ENCODE measurements at regions not wholly inside any gene's neighbourhood (a gene's known extent, or its start where the extent isn't known, plus 50 kb on each side); places are given as distances from the start of the nearest gene placed in this dataset.

DNA sequence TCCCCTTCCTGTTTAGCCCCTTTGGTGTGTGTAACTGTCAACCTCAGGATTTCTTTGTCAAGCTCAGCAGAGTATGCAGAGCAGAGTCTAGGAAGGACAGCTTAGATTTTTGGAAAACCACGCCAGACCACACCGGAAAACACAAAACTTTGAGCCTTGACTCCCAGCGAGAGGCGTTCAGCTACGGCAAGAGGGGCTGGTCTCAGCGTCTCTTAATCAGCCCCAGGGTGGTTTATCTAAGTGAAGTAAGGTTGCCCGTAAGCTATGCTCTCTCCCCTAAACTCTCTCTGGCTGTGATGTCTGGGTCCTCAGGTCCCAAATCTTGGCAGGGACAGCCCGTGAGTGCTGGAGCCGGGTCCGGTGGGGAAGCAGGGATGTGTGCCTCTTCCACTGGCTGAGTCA, 230.9 kb downstream of the KLF6 start:
- WGBS (ENCODE audit: insufficient coverage) = 23% methylated on average over 4 of the region's 10 CpGs
- Histone ChIP-seq H3K36me3 (ENCODE audit: control insufficient read depth, insufficient read depth, low read length) (no peaks in the 10 kb centered on the region), H3K4me3 (ENCODE audit: low read length) (no peak overlapping the region), H3K27me3 (ENCODE audit: control insufficient read depth, insufficient read depth, low read length) (no peaks in the 10 kb centered on the region), H3K9me3 (replicated peaks; ENCODE audit: control insufficient read depth, low read depth, low read length) (no peaks in the 10 kb centered on the region), H3K4me1 (ENCODE audit: control insufficient read depth, insufficient read depth, low read length) (peaks cover 9% of the 10 kb centered on the region), H3K27ac (ENCODE audit: low read length) (no peak overlapping the region)
- DNase-seq = no peak

DNA sequence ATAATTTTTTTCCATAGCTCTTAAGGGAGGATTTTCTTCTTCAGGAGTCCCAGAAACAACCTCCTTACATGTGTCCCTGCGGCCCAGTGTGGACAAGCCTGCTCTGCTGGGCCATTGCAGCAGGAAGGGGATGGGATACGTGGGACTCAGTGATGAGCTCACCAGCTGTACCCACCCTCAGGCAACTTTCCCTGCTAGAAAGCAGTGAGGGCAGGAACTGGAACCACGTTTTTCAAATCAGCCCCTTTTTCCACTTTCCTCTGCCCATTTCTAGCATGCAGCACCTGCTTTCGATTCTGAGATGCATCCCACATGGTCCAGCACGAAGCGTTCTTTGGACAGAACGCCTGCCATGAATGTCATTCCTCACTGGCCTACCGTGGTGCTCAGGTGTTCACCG, 232.7 kb downstream of the KLF6 start:
- peaks cover 6% of the 10 kb centered on the region for H3K4me1 ChIP-seq (ENCODE audit: control insufficient read depth, insufficient read depth, low read length)
- H3K27me3 ChIP-seq (ENCODE audit: control insufficient read depth, insufficient read depth, low read length) = no peaks in the 10 kb centered on the region
- no peaks in the 10 kb centered on the region for H3K36me3 ChIP-seq (ENCODE audit: control insufficient read depth, insufficient read depth, low read length)
- no peaks in the 10 kb centered on the region for H3K9me3 ChIP-seq (replicated peaks; ENCODE audit: control insufficient read depth, low read depth, low read length)
- WGBS (ENCODE audit: insufficient coverage) = 73% methylated on average over 8 of the region's 9 CpGs
- no peak overlapping the region for H3K27ac ChIP-seq (ENCODE audit: low read length)
- no peak overlapping the region for H3K4me3 ChIP-seq (ENCODE audit: low read length)
- DNase-seq = no peak

DNA sequence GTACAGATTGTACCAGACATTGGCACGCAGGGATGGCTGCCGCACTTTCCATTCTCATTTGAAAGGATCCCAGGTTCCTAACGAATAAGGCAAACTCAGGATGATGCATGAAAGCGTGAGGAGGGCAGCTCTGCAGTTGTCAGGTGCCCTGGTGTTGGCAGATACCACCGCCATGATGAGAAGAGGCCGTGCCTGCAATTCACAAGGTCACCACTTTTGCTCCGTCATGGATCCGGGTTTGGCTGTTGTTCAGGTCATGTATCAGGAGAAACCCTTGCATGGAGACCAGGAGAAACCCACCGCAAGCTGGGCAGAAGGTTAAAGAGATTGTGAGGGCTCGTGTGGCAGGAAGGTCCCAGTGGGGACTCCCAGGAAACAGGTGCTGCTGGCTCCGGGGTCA, 233.2 kb downstream of the KLF6 start:
- H3K27me3 ChIP-seq (ENCODE audit: control insufficient read depth, insufficient read depth, low read length) = no peaks in the 10 kb centered on the region
- 90% methylated on average over 8 of the region's 11 CpGs for WGBS (ENCODE audit: insufficient coverage)
- H3K4me3 ChIP-seq (ENCODE audit: low read length) = no peak overlapping the region
- no peaks in the 10 kb centered on the region for H3K9me3 ChIP-seq (replicated peaks; ENCODE audit: control insufficient read depth, low read depth, low read length)
- no peaks in the 10 kb centered on the region for H3K36me3 ChIP-seq (ENCODE audit: control insufficient read depth, insufficient read depth, low read length)
- no peak overlapping the region for H3K27ac ChIP-seq (ENCODE audit: low read length)
- peaks cover 6% of the 10 kb centered on the region for H3K4me1 ChIP-seq (ENCODE audit: control insufficient read depth, insufficient read depth, low read length)
- DNase-seq = no peak

DNA sequence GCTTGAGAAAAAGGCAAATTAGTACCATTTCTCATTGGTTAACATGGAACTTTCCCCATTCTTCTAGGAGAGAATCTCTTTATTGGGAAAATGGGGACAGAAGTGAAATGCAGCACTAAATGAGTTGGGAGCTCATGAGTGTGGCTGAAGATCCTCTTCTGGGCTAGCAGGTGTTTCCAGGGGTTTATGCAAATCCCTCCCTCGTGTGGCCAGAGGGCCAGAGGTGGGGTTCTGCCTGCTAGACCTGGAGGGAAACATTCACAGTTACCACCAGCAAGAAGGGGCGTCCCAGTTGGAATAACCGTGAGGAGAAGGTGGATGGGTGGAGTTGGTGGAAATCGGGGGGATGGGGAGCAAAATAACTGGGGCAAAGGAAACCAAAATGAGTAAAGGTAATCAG, 235.9 kb downstream of the KLF6 start:
- DNase-seq = no peak
- H3K27ac ChIP-seq (ENCODE audit: low read length) = no peak overlapping the region
- peaks cover 6% of the 10 kb centered on the region for H3K4me1 ChIP-seq (ENCODE audit: control insufficient read depth, insufficient read depth, low read length)
- 85% methylated on average over 3 of the region's 4 CpGs for WGBS (ENCODE audit: insufficient coverage)
- H3K9me3 ChIP-seq (replicated peaks; ENCODE audit: control insufficient read depth, low read depth, low read length) = no peaks in the 10 kb centered on the region
- no peaks in the 10 kb centered on the region for H3K36me3 ChIP-seq (ENCODE audit: control insufficient read depth, insufficient read depth, low read length)
- no peak overlapping the region for H3K4me3 ChIP-seq (ENCODE audit: low read length)
- H3K27me3 ChIP-seq (ENCODE audit: control insufficient read depth, insufficient read depth, low read length) = no peaks in the 10 kb centered on the region

DNA sequence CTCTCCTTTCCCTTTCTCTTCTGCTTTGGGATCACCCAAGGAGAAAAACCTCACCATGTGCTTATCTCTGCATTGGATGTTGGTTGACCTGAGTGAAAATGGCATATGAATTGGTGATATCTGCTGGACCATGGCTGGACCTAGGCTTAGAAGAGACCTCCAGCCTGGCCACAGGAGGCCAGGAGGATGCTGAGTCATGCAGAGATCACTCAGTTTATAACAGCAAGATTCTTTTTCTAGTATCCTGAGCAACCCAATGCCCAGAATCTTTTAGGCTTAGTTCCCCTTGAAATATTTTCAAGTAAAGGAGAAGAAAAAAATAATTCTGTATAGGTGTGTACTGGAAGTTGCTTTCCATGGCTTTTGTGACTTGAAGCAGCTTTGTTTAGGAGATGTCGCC, 236.3 kb downstream of the KLF6 start:
- H3K27ac ChIP-seq (ENCODE audit: low read length) = no peak overlapping the region
- no peaks in the 10 kb centered on the region for H3K9me3 ChIP-seq (replicated peaks; ENCODE audit: control insufficient read depth, low read depth, low read length)
- no CpG with 5 or more reads among the region's 1 CpG for WGBS (ENCODE audit: insufficient coverage)

DNA sequence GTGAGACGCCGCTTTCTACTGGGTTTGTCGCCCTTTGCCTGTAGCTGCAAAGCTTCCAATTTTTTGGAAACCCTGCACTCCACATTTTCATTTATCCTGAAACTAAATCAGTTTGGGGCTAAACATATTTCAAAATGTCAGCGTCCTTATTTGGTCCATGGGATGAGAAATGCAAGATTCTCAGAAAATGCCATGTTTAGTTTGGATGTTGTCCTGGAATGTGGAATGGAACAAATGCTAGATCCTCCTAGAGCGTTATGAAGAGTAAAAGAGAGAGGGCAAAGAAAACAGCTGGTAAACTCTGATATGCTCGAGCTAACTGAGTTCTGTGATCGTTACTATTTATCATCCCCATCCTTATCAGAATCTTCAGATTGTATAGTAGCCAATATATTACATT, 236.9 kb downstream of the KLF6 start:
- WGBS (ENCODE audit: insufficient coverage) = no CpG with 5 or more reads among the region's 7 CpGs
- Histone ChIP-seq H3K9me3 (replicated peaks; ENCODE audit: control insufficient read depth, low read depth, low read length) (no peaks in the 10 kb centered on the region), H3K4me1 (ENCODE audit: control insufficient read depth, insufficient read depth, low read length) (peaks cover 6% of the 10 kb centered on the region), H3K27me3 (ENCODE audit: control insufficient read depth, insufficient read depth, low read length) (no peaks in the 10 kb centered on the region), H3K36me3 (ENCODE audit: control insufficient read depth, insufficient read depth, low read length) (no peaks in the 10 kb centered on the region), H3K27ac (ENCODE audit: low read length) (no peak overlapping the region), H3K4me3 (ENCODE audit: low read length) (no peak overlapping the region)
- no peak for DNase-seq

More for the DNA sequence above, 236.3 kb downstream of the KLF6 start:
- DNase-seq = no peak
- no peaks in the 10 kb centered on the region for H3K27me3 ChIP-seq (ENCODE audit: control insufficient read depth, insufficient read depth, low read length)
- no peak overlapping the region for H3K4me3 ChIP-seq (ENCODE audit: low read length)
- H3K36me3 ChIP-seq (ENCODE audit: control insufficient read depth, insufficient read depth, low read length) = no peaks in the 10 kb centered on the region
- H3K4me1 ChIP-seq (ENCODE audit: control insufficient read depth, insufficient read depth, low read length) = peaks cover 6% of the 10 kb centered on the region

DNA sequence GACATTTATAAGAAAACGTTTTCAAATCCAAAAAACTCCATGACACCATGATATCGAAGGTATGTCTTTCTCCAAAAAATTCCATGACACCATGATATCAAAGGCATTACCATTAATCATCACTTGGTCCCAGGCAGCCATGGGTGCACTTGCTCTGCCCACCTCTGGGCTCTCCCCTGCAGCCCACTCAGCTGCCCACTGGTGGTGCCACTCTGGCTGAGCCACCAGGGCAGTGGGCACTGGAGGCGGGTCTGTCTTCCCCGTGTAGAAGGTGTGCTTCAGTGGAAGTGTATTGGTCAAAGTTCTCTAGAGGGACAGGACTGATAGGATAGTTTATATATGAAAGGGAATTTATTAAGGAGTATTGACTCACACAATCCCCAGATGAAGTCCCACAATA, 240.4 kb downstream of the KLF6 start:
- H3K27ac ChIP-seq (ENCODE audit: low read length) = no peak overlapping the region
- 92% methylated on average over 2 of the region's 4 CpGs for WGBS (ENCODE audit: insufficient coverage)
- no peak for DNase-seq
- H3K36me3 ChIP-seq (ENCODE audit: control insufficient read depth, insufficient read depth, low read length) = no peaks in the 10 kb centered on the region
- no peaks in the 10 kb centered on the region for H3K27me3 ChIP-seq (ENCODE audit: control insufficient read depth, insufficient read depth, low read length)
- H3K9me3 ChIP-seq (replicated peaks; ENCODE audit: control insufficient read depth, low read depth, low read length) = no peaks in the 10 kb centered on the region
- no peak overlapping the region for H3K4me3 ChIP-seq (ENCODE audit: low read length)
- H3K4me1 ChIP-seq (ENCODE audit: control insufficient read depth, insufficient read depth, low read length) = peaks cover 2% of the 10 kb centered on the region

DNA sequence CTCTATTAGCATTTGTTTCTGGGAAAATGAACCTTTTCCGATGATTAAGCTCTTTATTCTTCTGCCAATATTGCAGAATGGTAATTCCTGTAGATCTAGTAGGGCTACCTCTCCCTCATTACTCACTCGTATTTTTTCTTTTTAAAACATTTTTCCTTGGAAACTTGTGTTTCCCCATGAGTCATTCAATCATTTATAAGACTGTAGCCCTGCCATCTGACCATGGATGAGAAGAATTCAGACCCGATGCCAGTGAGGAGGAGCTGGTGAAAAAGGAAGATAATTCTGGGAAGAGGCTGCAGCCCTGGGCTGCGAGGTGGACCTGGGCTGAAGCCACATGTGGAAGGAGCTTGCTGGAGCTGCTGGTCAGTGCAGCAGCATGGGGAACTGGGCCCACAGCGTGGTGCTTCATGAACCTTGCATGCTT, 242.8 kb downstream of the KLF6 start:
- WGBS (ENCODE audit: insufficient coverage) = 71% methylated on average over 3 of the region's 5 CpGs
- Histone ChIP-seq H3K4me3 (ENCODE audit: low read length) (no peak overlapping the region), H3K9me3 (replicated peaks; ENCODE audit: control insufficient read depth, low read depth, low read length) (no peaks in the 10 kb centered on the region)

DNA sequence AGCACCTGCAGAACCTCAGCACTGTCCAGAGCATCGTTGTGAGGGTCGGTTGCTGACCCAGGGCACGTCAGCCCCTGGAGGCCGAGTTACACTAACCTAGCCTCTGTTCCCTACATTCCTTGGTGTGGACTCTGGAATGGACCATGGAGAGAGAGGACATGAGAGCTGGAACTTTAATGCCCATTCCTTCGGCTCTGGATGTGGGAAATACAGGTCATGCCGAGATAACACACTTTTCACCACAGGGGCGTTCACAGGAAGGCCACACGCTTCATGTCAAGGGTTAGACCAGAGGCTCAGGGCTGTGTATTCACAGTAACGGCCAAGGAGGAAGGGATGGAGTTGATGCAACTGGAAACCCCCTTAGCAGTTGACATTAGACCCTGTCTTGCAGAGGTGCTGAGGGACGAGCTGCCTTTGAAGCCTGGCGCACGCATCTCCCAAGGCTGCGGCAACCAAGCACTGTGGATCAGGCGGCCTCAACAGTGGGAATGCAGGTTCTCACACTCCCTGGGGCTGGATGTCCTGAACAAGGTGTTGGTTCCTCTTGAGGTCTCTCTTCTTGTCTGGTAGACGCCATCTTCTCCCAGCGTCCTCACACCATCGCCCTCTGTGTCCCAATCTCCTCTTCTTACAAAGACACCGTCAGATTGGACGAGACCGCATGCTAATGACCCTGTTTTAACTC, 245.2 kb downstream of the KLF6 start:
- H3K4me1 ChIP-seq (ENCODE audit: control insufficient read depth, insufficient read depth, low read length) = peaks cover 15% of the 10 kb centered on the region
- no peaks in the 10 kb centered on the region for H3K9me3 ChIP-seq (replicated peaks; ENCODE audit: control insufficient read depth, low read depth, low read length)
- no peak overlapping the region for H3K27ac ChIP-seq (ENCODE audit: low read length)
- H3K27me3 ChIP-seq (ENCODE audit: control insufficient read depth, insufficient read depth, low read length) = no peaks in the 10 kb centered on the region
- no peaks in the 10 kb centered on the region for H3K36me3 ChIP-seq (ENCODE audit: control insufficient read depth, insufficient read depth, low read length)
- no peak for DNase-seq
- WGBS (ENCODE audit: insufficient coverage) = 93% methylated on average over 13 of the region's 20 CpGs
- no peak overlapping the region for H3K4me3 ChIP-seq (ENCODE audit: low read length)

More for the DNA sequence above, 242.8 kb downstream of the KLF6 start:
- Histone ChIP-seq H3K4me1 (ENCODE audit: control insufficient read depth, insufficient read depth, low read length) (peaks cover 15% of the 10 kb centered on the region), H3K36me3 (ENCODE audit: control insufficient read depth, insufficient read depth, low read length) (no peaks in the 10 kb centered on the region), H3K27ac (ENCODE audit: low read length) (peak overlapping the region; percentile 38), H3K27me3 (ENCODE audit: control insufficient read depth, insufficient read depth, low read length) (no peaks in the 10 kb centered on the region)
- DNase-seq = peak; percentile 56

DNA sequence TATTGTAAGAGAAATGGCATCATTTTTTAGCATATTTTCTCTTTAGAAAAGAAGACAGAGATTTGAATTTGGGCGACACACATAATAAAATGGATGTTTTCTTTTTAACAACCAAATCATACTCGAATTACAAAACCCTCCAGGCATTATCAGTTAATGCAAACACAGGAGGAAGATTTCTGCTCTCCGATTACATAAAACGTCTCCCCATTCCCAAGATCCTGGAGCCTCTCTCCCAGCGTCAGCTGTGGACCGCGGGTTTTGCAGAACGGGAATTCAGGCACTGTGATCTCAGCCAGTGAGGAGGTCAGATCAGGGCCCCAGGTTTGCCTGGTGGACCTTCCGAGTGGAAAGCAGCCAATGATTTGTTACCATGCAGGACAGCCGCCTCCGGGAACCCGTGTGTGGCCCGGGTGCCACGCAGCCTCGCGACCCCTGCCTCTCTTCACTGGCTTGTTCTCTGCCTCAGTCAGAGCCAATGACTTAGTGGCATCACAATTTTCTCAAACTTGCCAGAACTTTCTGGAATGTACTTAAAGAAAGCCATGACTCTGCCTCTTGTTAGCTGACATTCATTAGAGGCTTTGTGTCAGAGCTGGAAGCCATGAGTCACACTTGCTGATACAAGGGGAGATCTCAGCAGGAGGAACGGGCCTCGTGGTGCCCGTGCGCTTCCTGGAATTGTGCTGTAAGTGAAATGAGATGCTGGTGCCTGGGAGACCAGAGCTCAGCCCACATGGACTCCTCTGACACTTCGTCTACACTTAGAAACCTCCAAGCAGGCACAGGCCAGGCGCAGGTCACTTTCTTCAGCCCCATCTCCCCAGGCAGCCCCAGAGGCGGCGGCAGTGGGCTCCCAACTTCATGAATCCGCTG, 246.1 kb downstream of the KLF6 start:
- peak; percentile 57 for DNase-seq
- 62% methylated on average over 15 of the region's 25 CpGs for WGBS (ENCODE audit: insufficient coverage)

More for the DNA sequence above, 246.1 kb downstream of the KLF6 start:
- Histone ChIP-seq H3K36me3 (ENCODE audit: control insufficient read depth, insufficient read depth, low read length) (no peaks in the 10 kb centered on the region), H3K27ac (ENCODE audit: low read length) (peak overlapping the region; percentile 64), H3K4me3 (ENCODE audit: low read length) (no peak overlapping the region), H3K27me3 (ENCODE audit: control insufficient read depth, insufficient read depth, low read length) (no peaks in the 10 kb centered on the region), H3K4me1 (ENCODE audit: control insufficient read depth, insufficient read depth, low read length) (peaks cover 15% of the 10 kb centered on the region), H3K9me3 (replicated peaks; ENCODE audit: control insufficient read depth, low read depth, low read length) (no peaks in the 10 kb centered on the region)
